ENCODE measurements at regions not wholly inside any gene's neighbourhood (a gene's known extent, or its start where the extent isn't known, plus 50 kb on each side); places are given as distances from the start of the nearest gene placed in this dataset.

DNA sequence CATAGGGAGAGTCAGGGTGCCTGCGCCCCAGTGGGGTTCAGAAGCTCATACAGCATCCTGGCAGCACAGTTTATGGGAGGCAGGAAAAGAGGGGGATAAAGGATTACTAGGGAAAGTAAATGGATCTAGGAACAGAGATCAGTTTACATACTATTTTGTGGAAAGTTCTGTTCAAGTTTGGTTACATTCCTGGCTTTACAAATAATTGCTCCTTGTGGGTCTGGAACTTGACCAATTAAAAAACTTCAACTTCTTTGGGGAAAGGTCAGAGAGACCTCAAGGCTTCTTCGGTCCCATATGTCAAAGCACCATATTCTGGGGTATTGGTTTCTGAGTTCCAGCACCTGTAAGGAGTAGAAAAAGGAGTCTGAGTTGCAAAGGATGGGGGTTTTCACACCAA lies 64.1 kb downstream of the ZDHHC19 start:
- Histone ChIP-seq H3K27ac (peak overlapping the region; percentile 24), H3K9me3 (no peaks in the 10 kb centered on the region), H3K4me1 (peaks cover 8% of the 10 kb centered on the region), H3K36me3 (no peaks in the 10 kb centered on the region), H3K4me3 (no peak overlapping the region), H3K27me3 (ENCODE audit: low read depth) (no peaks in the 10 kb centered on the region)
- TF ChIP-seq, protein P1, sequence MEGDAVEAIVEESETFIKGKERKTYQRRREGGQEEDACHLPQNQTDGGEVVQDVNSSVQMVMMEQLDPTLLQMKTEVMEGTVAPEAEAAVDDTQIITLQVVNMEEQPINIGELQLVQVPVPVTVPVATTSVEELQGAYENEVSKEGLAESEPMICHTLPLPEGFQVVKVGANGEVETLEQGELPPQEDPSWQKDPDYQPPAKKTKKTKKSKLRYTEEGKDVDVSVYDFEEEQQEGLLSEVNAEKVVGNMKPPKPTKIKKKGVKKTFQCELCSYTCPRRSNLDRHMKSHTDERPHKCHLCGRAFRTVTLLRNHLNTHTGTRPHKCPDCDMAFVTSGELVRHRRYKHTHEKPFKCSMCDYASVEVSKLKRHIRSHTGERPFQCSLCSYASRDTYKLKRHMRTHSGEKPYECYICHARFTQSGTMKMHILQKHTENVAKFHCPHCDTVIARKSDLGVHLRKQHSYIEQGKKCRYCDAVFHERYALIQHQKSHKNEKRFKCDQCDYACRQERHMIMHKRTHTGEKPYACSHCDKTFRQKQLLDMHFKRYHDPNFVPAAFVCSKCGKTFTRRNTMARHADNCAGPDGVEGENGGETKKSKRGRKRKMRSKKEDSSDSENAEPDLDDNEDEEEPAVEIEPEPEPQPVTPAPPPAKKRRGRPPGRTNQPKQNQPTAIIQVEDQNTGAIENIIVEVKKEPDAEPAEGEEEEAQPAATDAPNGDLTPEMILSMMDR (IDR thresholded peaks at IDR 0.05), result no peak
- no peak for ATAC-seq
- intact Hi-C loops (cut with DNase I), result no loop called here
- DNase-seq, result no peak

DNA sequence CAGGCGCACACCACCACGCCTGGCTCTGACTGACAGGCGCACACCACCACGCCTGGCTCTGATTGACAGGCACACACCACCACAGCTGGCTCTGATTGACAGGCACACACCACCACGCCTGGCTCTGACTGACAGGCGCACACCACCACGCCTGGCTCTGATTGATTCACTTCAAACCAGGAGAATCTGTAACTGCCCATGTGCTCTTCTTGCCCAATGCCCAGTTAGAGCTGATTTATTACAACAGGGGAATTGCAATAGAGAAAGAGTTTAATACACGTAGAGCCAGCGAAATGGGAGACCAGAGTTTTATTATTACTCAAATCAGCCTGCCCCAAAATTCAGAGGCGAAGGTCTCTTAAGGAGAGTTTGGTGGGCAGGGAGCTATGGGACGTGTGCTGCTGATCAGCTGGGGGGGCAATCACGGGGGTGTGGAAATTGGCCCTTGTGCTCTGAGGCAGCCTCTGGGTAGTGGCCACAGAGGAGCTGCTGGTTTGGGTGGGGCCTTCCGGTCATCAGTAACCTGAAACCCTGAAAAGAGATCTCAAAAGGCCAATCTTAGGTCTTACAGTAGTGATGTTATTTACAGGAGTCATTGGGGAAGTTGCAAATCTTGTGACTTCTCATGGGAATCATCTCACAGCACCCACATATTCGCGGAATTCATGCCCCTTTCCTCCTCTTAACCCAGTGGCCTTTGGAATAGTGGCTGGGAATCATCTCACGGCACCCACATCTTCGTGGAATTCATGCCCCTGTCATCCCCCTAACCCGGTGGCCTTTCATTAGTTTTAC lies 63.8 kb upstream of the TFRC start:
- no peaks in the 10 kb centered on the region for H3K9me3 ChIP-seq
- peak overlapping the region; percentile 24 for H3K27ac ChIP-seq
- intact Hi-C loops (cut with DNase I), result no loop called here
- peak; percentile 11 to 40 for ATAC-seq
- TF ChIP-seq, protein P1 (IDR thresholded peaks at IDR 0.05), result no peak
- peaks cover 14% of the 10 kb centered on the region for H3K4me1 ChIP-seq
- H3K27me3 ChIP-seq (ENCODE audit: low read depth), result no peaks in the 10 kb centered on the region
- DNase-seq, result peak; percentile 70
- no peaks in the 10 kb centered on the region for H3K36me3 ChIP-seq
- no peak overlapping the region for H3K4me3 ChIP-seq

DNA sequence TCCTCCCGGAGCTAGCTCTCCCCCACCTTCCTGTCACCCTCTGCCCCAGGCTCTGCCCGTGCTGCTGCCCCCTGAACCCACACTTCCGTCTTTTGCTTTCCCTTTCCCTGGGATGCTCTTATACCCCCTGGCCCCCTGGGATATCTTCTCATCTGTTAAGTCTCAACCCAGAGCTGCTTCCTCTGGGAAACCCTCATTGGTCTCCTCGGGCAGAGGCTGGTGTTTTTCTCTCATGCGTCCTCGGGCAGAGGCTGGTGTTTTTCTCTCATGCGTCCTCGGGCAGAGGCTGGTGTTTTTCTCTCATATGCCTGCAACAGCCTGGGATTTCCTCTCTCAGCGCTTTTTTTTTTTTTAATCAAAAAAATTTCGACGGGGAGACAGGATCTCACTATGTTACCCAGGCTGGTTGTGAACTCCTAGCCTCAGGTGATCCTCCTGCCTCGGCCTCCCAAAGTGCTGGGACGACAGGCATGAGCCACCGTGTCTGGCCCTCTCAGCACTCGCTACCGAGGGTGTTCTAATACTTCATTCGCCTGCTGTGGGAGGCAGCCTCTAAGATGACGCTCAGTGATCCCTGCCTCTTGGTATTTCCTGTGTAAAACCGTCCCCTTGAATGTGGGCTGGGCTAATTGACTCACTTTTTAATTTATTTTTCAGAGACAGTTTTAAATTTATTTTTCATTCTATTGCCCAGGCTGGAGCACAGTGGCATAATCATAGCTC lies 62.7 kb upstream of the TFRC start:
- no peak for DNase-seq
- TF ChIP-seq, protein P1 (IDR thresholded peaks at IDR 0.05), result no peak

DNA sequence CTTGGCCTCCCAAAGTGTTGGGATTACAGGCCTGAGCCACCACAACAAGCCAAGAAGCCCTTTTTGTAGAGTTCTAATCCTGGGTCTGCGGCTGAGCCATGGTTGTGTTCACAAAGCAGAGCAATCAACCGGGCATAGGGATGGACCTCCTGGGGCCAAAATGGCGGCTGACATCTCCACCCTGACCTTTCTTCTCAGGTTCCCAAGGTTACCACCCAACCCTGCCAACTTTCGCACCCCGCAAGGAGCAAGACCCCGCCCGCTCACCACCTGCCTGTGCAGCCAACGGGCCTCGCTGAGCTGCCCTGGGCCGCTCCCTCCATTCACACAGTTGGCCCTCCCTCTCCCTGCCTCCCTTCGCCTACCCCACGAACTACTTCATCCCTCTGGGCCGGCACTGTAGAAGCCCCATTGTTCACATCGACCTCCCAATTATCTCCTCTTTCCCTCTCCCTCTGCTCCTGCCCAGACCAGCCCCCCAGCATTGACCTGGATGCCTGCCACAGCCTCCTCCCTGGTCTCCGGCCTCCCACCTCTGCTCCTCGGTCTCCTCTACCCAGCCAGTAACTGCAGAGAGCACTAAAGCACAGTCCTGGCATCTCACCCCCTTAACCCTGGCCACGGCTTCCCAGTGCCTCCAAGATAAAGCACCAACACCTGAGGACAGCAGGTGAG lies 62.0 kb upstream of the TFRC start:
- no peak for ATAC-seq
- DNase-seq, result no peak
- TF ChIP-seq, protein P1 (IDR thresholded peaks at IDR 0.05), result no peak
- H3K27me3 ChIP-seq (ENCODE audit: low read depth), result no peaks in the 10 kb centered on the region
- H3K4me3 ChIP-seq, result no peak overlapping the region
- H3K36me3 ChIP-seq, result no peaks in the 10 kb centered on the region
- no peak overlapping the region for H3K27ac ChIP-seq
- peaks cover 14% of the 10 kb centered on the region for H3K4me1 ChIP-seq
- H3K9me3 ChIP-seq, result no peaks in the 10 kb centered on the region
- intact Hi-C loops (cut with DNase I), result no loop called here

More for the DNA sequence above, 62.7 kb upstream of the TFRC start:
- ATAC-seq, result no peak
- Histone ChIP-seq H3K4me3 (no peak overlapping the region), H3K27me3 (ENCODE audit: low read depth) (no peaks in the 10 kb centered on the region), H3K4me1 (peaks cover 14% of the 10 kb centered on the region), H3K36me3 (no peaks in the 10 kb centered on the region), H3K9me3 (no peaks in the 10 kb centered on the region), H3K27ac (no peak overlapping the region)
- intact Hi-C loops (cut with DNase I), result no loop called here

DNA sequence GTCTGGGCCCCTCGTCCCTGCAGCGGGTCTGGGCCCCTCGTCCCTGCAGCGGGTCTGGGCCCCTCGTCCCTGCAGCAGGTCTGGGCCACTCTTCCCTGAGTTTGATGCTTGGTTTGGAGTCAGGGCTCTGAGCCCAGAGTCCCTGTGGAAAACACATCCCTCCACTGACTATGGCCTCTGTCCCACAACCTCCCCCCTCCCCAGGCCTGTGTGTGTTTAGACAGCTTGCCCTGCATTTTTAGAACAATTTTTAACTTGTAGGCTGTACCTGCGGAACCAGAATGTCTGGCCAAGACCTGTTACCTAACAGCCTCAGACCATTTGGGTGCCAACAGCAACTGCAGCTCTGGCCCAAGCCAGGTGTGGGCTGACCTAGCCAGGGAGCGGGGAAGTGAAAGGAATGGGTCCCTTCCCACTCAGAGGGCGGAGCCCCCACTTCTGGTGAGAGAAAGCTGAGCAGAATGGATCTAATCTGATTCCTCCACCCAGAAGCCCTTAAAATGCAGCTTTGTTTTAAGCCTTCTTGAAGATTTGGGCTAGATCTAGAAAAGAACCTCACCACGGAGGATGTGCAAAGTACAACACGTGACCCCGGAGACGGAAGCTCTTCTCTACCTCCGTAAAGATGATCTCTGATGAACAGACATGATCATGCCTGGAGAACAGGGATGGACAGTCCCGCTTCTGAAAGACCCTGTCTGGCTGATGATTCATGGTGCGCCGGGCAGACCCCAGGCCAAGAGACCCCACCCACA lies 60.5 kb upstream of the TFRC start:
- Histone ChIP-seq H3K4me1 (peaks cover 14% of the 10 kb centered on the region), H3K27me3 (ENCODE audit: low read depth) (no peaks in the 10 kb centered on the region), H3K9me3 (no peaks in the 10 kb centered on the region), H3K27ac (peak overlapping the region; percentile 56), H3K36me3 (no peaks in the 10 kb centered on the region), H3K4me3 (no peak overlapping the region)
- TF ChIP-seq, protein P1 (IDR thresholded peaks at IDR 0.05), result no peak
- peak; percentile 75 for DNase-seq
- peak; percentile 85 to 90 for ATAC-seq
- intact Hi-C loops (cut with DNase I), result no loop called here
